Body of pancreas (tissue), 4 donors: ENCODE measurements at regions not wholly inside any gene's neighbourhood (a gene's known extent, or its start where the extent isn't known, plus 50 kb on each side); places are given as distances from the start of the nearest gene placed in this dataset.
A peak's percentile ranks its signal among the peaks of the same experiment; 100 is the strongest.

Source experiments
- ATAC-seq: fragments of 150-250 bp; one replicate; pipeline ENCODE4 v1.9.1; 2016
- DNase-seq, 4 donors: peaks; one replicate each; pipeline ENCODE4 v3.0.0-alpha.2; 2019
- H3K27ac ChIP-seq, 4 donors: fragments of 200-600 bp; sonication (generic); 1 replicate in 3 of 4; 2 replicates in 1 of 4; pipeline versions ENCODE4 v1.5.1 to v1.6.1; 2016 to 2019; ENCODE audit warnings: mild to moderate bottlenecking in 1 of 4, mixed read lengths in 1 of 4, moderate library complexity in 1 of 4
- H3K27me3 ChIP-seq, 2 donors: fragments of 200-600 bp; sonication (generic); one replicate each; pipeline ENCODE4 v1.6.0; 2016; ENCODE audit warnings: mild to moderate bottlenecking in 1 of 2
- H3K36me3 ChIP-seq, 2 donors: fragments of 200-600 bp; sonication (generic); replicated peaks in 1 of 2; 2 replicates each; pipeline ENCODE4 v1.5.1; 2016; ENCODE audit warnings: low read depth in 2 of 2; ENCODE audit not compliant: insufficient read depth in 1 of 2
- H3K4me1 ChIP-seq: fragments of 200-600 bp; sonication (generic); one replicate; pipeline ENCODE4 v1.6.0; 2016
- H3K4me3 ChIP-seq, 2 donors: fragments of 200-600 bp; sonication (generic); 1 replicate in 1 of 2; 2 replicates in 1 of 2; pipeline ENCODE4 v1.5.1; 2016 to 2019
- H3K9me3 ChIP-seq, 3 donors: fragments of 200-600 bp; sonication (generic); 1 replicate in 2 of 3; 2 replicates in 1 of 3; pipeline ENCODE4 v1.5.1; 2016
- CTCF ChIP-seq, 7 experiments: fragments of 450-650 bp in 4 of 7; fragments of 200-600 bp in 3 of 7; sonication (generic) in 3 of 7; IDR thresholded peaks; one replicate each; pipeline ENCODE4 v1.5.1; 2016 to 2019; ENCODE audit warnings: antibody characterized with exemption in 7 of 7
- POLR2A ChIP-seq, 3 donors: fragments of 450-650 bp; IDR thresholded peaks; one replicate each; pipeline ENCODE4 v1.6.1; 2016; ENCODE audit warnings: antibody characterized with exemption in 3 of 3, mild to moderate bottlenecking in 2 of 3
- WGBS, 2 donors: methylation state at CpG; one replicate each; pipeline ENCODE4 v1.1.5; 2017; 5-methylcytosine and 5-hydroxymethylcytosine counted together
- intact Hi-C: fragments of 100-400 bp; cut with DNase I; formaldehyde crosslinking; loops from one replicate; pipeline ENCODE4 v1.15.1; 2023

GRCh38 chr10:43782814-43783213 is 134.1 kb upstream of the ZNF32 start:
- H3K4me3 ChIP-seq: no peak overlapping the region
- TF ChIP-seq POLR2A (IDR thresholded peaks at IDR 0.05) (no peak), CTCF (IDR thresholded peaks at IDR 0.05) (no peak)
- H3K27ac ChIP-seq: no peak overlapping the region
- H3K36me3 ChIP-seq: no peaks in the 10 kb centered on the region
- DNase-seq (no peak), ATAC-seq (no peak)
- no peaks in the 10 kb centered on the region for H3K9me3 ChIP-seq
- 96 to 98% methylated on average over 5 to 6 of the region's 6 CpGs for WGBS, 2 donors
- intact Hi-C loops: loop anchor here (10.0 kb wide), 1 partner anchor 88 kb away; no protein-coding TSS in a partner anchor
- no peaks in the 10 kb centered on the region for H3K27me3 ChIP-seq
- H3K4me1 ChIP-seq: peaks cover 14% of the 10 kb centered on the region

GRCh38 chr10:43781480-43782361 is 133.0 kb upstream of the ZNF32 start:
- Histone ChIP-seq H3K9me3 (no peaks in the 10 kb centered on the region), H3K36me3 (no peaks in the 10 kb centered on the region), H3K27me3 (no peaks in the 10 kb centered on the region), H3K4me3 (no peak overlapping the region), H3K27ac (peak overlapping the region; percentile 47 to 73 (median 60)), H3K4me1 (peaks cover 14% of the 10 kb centered on the region)
- intact Hi-C loops: loop anchor here (10.0 kb wide), 1 partner anchor 87 kb away; no protein-coding TSS in a partner anchor
- ATAC-seq: peak; percentile 82
- DNase-seq: peak; percentile 28 to 64 (median 59)
- TF ChIP-seq POLR2A (IDR thresholded peaks at IDR 0.05) (no peak), CTCF (IDR thresholded peaks at IDR 0.05) (no peak)
- 44 to 46% methylated on average over 6 of the region's 6 CpGs for WGBS, 2 donors

GRCh38 chr10:43778571-43778970 is 129.9 kb upstream of the ZNF32 start:
- DNase-seq (no peak), ATAC-seq (no peak)
- no peak overlapping the region for H3K4me3 ChIP-seq
- peaks cover 18% of the 10 kb centered on the region for H3K4me1 ChIP-seq
- no peaks in the 10 kb centered on the region for H3K36me3 ChIP-seq
- TF ChIP-seq CTCF (IDR thresholded peaks at IDR 0.05) (no peak), POLR2A (IDR thresholded peaks at IDR 0.05) (no peak)
- H3K9me3 ChIP-seq: no peaks in the 10 kb centered on the region
- intact Hi-C loops: no loop called here
- 76 to 80% methylated on average over 4 of the region's 4 CpGs for WGBS, 2 donors
- no peak overlapping the region for H3K27ac ChIP-seq
- H3K27me3 ChIP-seq: no peaks in the 10 kb centered on the region

GRCh38 chr10:43775384-43775783 is 126.7 kb upstream of the ZNF32 start:
- DNase-seq (no peak), ATAC-seq (no peak)
- peaks cover 3% of the 10 kb centered on the region for H3K4me1 ChIP-seq
- no peaks in the 10 kb centered on the region for H3K36me3 ChIP-seq
- no peak overlapping the region for H3K4me3 ChIP-seq
- intact Hi-C loops: no loop called here
- no peaks in the 10 kb centered on the region for H3K9me3 ChIP-seq
- WGBS, 2 donors: 82 to 85% methylated on average over 8 to 12 of the region's 12 CpGs
- H3K27me3 ChIP-seq: no peaks in the 10 kb centered on the region
- no peak overlapping the region for H3K27ac ChIP-seq
- TF ChIP-seq CTCF (IDR thresholded peaks at IDR 0.05) (no peak), POLR2A (IDR thresholded peaks at IDR 0.05) (no peak)
